ENCODE measurements at regions not wholly inside any gene's neighbourhood (a gene's known extent, or its start where the extent isn't known, plus 50 kb on each side); places are given as distances from the start of the nearest gene placed in this dataset.

- no peak for DNase-seq
Observed at GRCh38 chr2:71783215-71783614, 329.9 kb downstream of the DYSF start.

GRCh38 chr2:71782323-71782722, 329.0 kb downstream of the DYSF start:
- no peak for DNase-seq

- no peak for DNase-seq
Observed at GRCh38 chr2:71781695-71782228, 328.4 kb downstream of the DYSF start.

- DNase-seq = no peak
Observed at GRCh38 chr2:71780162-71780561, 326.8 kb downstream of the DYSF start.

- DNase-seq = no peak
Observed at GRCh38 chr2:71779774-71780105, 326.4 kb downstream of the DYSF start.

- DNase-seq = no peak
Observed at GRCh38 chr2:71778936-71779773, 325.8 kb downstream of the DYSF start.

- no peak for DNase-seq
Observed at GRCh38 chr2:71778514-71778913, 325.2 kb downstream of the DYSF start.

GRCh38 chr2:71777946-71778345, 324.6 kb downstream of the DYSF start:
- DNase-seq = no peak

GRCh38 chr2:71776227-71776626, 322.9 kb downstream of the DYSF start:
- DNase-seq = no peak

GRCh38 chr2:71773218-71773617, 319.9 kb downstream of the DYSF start:
- no peak for DNase-seq

GRCh38 chr2:71772510-71773172, 319.3 kb downstream of the DYSF start:
- no peak for DNase-seq

GRCh38 chr2:71767663-71768062, 314.3 kb downstream of the DYSF start:
- DNase-seq = no peak

GRCh38 chr2:71759060-71759459, 305.7 kb downstream of the DYSF start:
- no peak for DNase-seq

- no peak for DNase-seq
Observed at GRCh38 chr2:71757351-71757750, 304.0 kb downstream of the DYSF start.

GRCh38 chr2:71756280-71756906, 303.0 kb downstream of the DYSF start:
- no peak for DNase-seq

GRCh38 chr2:71751590-71751989, 298.2 kb downstream of the DYSF start:
- DNase-seq = no peak

- DNase-seq = no peak
Observed at GRCh38 chr2:71749671-71750101, 296.3 kb downstream of the DYSF start.

- no peak for DNase-seq
Observed at GRCh38 chr2:71748227-71748626, 294.9 kb downstream of the DYSF start.

- no peak for DNase-seq
Observed at GRCh38 chr2:71747559-71747958, 294.2 kb downstream of the DYSF start.

GRCh38 chr2:71746946-71747501, 293.7 kb downstream of the DYSF start:
- DNase-seq = peak in 2 of 58 donors; percentile 19 to 41

GRCh38 chr2:71744781-71745180, 291.4 kb downstream of the DYSF start:
- DNase-seq = no peak

All from anterior cingulate cortex (tissue), 58 donors.